Fibroblast of peridontal ligament (primary cell): ENCODE measurements at regions not wholly inside any gene's neighbourhood (a gene's known extent, or its start where the extent isn't known, plus 50 kb on each side); places are given as distances from the start of the nearest gene placed in this dataset.

ENCODE experiments used
- DNase-seq: peaks from one replicate; pipeline ENCODE4 v3.0.0-alpha.2; 2010; ENCODE audit errors: extremely low read depth

DNA sequence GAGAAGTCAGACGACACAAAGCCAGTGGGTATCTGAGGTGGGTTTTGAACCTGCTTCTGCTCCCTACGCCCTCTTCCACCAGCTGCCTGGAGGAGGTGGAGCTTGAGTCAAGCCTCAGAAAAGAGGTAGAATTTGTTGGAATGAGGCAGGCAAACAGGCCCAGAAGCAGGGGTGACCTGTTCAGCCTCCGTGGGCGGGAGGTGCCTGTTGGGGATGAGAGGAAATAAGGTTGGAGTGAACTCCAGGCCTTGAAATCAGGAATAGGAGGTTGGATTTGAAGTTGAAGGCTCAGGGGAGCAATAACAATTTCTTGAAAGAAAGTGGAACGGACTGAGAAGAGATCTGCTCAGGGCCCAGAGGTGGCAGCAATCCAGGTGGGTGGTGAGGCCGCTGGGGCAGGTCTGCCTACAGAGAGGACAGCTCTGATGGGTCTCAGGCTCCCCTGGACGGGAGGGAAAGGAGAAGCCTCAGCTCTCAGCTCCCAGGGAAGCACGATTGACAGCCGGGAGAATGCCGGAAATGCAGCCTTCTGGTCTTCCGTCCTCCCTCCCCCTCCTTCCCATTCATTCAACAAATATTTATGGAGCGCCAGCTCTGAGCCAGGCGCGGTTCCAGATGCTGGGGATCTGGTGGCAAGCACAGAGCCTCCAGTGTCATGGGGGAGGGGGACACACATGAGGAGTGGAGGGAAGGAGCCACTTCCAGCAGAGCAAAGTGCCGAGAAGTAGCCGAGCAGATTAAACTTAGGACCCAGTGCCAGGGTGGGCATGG, 61.9 kb upstream of the CIBAR2 start:
- peak; percentile 64 for DNase-seq

DNA sequence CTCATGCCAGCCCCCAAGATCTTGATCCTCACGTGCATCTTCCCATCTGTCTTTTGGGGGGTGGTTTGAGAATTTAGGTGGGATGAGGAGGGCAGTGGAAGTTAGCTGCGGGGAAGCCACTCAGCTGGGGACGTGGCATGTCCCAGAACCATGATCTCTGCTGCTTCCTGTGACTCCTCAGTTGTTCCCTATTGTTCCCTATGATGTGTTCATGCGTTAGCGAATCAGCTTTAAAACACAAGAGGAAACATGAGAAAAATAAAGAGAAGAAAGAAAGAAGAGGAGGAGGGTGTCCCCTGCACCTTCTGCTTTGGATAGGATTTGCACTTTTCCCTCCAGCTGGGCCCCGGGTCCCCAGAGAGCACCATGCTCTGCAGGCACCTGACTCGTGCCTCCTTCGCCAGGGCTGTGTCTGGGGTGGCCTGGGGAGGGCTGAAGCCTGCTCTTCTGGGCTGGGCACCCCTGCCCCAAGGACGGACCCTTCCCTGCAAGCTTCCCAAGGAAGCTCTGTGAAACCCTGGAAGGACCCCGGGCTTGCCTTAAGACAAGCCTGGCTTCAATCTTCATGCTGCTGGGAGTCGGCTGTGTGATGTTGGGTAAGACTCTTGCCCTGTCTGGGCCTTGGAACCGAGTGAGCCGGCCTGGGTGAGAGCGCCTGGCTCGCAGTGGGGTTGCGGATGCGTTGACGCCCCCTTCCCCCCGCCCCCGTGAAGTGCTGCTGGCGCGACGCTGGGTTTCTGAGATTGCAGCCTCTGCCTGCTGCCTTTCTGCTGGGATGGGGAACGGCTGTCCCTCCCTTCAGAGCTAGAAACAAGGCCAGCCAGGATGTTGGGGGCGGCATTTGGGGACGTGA, 62.8 kb upstream of the CIBAR2 start:
- DNase-seq, result no peak

DNA sequence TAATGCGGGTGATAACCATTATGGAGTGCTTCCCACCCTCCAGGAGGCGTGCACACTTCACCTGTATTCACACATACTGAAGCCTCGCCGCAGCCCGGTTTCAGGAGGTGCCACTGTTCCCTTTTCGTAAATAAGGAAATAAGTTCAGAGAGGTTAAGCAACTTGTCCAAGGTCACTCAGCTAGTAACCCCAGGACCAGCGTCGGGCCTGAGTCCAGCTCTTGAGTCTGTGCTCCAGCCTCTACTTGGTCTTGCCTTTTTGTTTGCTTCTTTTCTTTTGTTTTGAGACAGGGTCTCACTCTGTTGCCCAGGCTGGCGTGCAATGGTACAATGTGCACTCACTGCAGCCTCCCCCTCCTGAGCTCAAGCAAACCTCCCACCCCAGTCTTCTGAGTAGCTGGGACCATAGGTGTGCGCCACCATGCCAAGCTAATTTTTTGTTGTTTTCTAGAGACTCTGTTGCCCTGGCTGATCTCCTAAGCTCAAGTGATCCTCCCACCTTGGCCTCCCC, 63.5 kb upstream of the CIBAR2 start:
- DNase-seq, result no peak

DNA sequence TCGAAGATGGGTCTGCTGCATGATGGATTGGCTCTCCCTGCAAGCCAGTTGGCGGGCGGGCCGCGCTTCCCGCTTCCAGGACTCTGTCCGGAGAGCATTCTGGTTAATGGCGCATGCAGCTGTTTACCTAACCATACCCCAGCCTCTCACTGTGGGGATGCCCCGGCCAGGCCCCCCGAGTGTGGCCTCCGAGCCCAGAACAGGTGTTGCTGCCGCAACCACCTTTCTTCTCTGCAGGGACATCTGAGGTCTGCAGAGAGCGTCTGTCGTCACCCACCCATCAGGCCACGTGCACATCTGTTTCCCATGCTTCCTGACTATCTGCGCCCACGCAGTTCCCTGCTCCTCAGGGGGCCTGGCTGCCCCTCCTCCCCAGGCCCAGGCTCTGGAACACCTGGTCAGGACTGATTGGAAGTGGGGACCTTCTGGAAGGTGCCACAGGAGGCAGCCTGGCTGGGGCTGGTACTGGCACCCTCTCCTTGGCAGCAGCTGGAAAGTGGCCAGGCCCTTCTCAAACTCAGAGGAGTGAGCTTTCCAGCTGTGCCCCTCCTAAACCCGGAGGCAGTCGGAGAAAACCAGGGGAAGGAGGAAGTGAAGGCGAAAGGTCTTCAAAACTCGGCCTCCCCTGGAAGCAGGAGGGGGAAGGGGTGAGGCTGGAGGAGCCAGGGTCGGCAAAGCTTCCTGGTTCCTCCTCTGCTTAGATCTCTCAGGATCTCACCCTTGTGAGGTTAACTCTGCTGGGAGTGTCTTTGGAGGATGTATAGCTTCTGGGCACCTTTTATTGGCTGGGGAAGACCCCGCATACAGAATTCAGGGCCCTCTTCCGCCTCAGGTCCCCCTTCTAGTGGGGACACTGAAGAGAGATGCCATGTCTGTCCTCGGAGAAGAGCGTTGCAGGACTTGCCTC, 64.5 kb upstream of the CIBAR2 start:
- DNase-seq, result no peak

DNA sequence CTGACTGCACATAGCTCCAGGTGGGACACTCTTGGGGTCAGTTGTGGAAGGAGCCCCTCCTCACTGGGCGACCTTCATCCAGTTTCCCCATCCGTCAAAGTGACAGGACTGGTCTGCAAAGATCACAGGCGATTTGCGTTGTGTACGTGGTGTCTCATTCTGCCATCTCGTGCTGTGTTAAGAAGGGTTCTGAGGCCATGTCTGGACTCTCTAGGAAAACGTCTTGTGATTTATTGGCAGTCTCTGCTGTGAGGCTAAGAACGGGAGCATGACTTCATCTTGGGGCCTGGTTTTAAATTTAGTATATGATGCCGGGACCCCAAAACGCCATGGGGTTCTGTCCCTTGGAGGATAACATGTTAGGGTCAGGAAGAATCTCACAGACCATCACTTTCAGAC, 65.2 kb upstream of the CIBAR2 start:
- DNase-seq, result no peak

DNA sequence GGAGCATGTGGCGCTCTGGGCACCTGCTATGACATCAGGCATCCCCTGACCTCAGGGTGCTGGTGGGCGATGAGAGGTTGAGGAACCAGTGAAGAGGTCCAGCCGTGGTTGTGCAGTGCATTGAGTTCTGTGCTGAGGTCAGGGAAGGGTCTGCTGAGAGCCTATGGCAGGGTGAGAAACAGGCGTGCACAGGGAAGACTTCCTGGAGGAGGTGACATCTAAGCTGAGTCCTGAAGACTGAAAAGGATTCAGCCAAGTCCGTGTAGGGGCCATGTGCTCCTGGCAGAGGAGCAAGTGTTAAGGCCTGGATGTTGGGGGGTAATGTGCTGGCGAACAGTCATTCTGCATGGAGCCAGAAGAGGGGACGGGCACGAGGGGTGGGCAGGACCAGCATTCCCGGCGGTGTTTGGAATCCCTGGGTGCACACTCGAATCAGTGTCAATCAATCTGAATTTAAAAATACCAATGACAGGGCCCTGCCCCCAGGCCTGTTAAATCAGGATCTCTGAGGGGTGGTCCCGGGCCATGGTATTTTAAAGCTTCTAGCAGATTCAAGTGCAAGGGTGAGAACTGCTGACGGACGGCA, 65.8 kb upstream of the CIBAR2 start:
- no peak for DNase-seq

DNA sequence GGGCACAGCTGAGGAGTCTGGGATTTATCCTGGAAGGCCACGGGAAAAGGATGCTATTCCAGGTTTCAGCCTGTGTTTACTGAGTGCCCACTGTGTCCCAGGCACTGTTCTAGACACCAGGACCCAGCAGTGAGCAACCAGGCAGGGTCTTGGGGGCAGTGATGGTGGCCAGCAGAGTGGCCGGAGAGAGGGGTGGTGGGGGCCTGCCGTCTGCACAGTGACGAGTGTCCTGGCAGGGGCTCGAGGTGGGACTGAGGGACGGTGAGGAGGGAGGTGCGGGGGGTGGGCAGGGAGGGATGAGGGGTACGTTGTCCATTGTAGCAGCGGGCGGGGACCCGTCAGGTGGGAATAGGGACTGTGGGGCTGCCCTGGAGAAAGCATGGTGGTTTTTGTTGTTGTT, 66.3 kb upstream of the CIBAR2 start:
- DNase-seq, result no peak

DNA sequence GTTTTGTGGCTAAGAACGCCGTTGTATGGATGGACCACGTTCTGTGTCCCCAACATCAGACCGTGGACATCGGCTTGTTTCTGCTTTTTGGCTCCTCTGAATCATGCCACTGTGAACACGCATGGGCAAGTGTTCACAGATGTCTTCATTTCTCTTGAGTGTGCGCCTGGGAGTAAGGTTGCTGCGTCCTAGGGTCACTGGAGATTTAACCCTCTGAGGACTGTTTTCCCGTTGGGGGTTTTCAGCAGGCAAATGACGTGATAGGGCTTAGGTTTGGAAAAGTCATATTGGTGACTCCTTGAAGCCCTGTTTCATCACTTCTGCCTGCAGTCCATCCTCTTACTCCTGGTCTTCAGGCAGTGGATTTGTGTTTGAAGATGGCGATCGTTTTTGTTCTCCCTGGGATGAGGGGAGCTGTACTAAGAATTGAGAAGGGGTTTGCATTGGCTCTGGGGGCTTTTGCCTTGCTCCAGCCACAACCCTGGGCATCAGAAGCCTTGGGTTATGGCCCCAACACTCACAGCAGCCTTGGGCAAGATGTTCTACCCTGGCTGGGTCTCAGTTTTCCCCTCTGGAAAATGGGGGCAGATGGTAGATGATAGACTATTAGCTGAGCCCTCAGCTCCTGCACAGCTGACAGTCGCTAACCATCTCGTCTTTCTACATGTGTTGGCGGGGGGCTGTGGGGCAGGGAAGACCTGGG, 67.2 kb upstream of the CIBAR2 start:
- no peak for DNase-seq

DNA sequence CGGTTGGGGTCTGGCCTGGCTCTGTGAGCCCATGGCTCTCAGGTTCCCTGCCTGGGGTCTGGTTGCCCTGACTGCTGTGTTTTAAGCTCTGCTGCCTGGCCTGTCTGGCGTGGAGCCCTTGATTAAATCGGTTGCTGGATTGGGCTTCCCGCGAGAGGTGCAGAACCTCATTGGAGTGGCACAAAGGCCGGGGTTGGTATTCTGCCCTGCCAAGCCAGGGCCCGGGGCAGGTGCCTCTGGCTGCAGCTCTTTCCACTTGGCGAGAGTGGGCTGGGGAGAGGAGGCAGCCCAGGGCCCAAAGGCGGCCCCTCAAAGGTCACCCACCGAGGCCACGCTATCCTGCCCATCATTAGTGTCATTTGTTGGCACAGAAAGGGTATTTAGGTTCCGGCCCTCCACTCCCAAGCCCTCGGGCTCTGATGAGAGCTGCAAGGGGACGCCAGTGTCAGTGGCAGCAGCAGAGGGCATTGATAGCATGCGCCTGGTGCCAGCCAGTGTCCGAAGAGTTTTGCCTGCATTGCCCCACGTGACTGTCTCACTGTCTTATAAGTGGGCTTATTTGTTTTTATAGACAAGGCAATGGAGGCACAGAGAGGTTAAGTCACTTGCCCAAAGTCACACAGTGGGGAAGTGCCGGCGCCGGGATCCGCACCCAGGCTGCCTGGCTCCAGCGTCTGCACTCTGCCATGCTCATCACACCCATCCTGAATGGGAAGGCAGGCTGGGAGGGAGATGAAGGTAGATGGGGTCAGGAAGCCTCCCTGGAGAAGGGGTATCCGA, 68.0 kb upstream of the CIBAR2 start:
- no peak for DNase-seq

DNA sequence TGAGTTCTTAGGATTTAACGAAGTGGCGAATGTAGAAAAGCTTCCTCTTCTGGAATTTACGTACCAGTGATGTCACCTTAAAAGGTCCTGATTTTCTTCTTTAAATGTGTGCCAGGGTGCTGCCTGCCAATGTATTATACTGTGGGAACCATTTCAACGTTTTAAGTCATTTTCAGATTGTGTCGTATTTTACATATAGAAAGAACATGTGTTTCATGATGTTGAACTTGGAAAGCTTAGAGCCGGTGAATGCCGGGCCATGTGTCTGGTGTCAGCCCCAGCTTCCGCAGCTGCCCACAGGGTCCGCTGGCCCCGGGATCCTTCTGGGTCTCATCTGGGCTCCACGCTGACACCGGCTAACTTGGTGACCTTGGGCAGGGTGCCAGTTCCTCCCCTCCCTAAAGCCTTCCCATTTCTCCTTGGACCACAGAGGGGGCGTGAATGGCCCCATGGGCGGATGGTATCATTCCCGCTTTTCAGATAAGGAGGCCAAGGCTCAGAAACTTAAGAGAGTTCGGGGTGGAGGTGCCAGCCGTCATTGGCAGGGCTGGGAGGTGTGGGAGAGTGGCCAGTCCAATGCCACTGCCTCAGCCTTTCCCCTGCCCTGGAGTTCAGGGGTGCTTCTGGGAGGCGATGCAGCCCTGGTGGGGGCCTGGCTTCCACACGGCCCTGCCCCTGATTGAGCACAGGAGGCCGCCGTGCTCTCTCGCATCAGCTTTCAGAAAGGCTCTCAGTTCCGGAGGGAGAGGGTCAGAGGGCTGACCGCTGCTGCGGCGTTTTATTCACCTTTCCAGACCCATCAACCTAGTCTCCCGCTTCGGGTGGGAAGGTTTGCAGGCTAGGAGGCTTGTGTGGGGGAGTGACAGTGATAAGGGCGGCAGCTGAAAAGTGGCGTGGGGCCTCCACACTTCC, 68.8 kb upstream of the CIBAR2 start:
- no peak for DNase-seq

DNA sequence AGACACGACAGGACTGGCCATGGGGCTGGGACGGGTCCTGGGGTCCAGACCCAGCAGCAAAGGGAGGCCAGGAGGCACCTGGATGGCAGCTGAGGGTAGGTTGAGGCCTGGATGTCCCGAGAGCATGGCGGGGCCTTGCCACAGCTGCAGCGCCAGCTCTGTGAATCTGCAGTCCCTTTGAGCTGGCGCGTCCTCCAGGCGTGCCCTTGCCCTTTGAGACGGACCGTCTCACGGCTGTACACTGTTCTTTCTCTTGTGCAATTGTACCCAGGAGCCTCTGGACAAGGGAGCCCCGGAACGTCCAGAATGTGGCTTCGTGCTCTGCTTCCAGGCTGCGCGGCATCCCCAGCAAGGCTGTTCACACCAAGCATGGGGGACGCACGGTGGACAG, 69.5 kb upstream of the CIBAR2 start:
- no peak for DNase-seq

DNA sequence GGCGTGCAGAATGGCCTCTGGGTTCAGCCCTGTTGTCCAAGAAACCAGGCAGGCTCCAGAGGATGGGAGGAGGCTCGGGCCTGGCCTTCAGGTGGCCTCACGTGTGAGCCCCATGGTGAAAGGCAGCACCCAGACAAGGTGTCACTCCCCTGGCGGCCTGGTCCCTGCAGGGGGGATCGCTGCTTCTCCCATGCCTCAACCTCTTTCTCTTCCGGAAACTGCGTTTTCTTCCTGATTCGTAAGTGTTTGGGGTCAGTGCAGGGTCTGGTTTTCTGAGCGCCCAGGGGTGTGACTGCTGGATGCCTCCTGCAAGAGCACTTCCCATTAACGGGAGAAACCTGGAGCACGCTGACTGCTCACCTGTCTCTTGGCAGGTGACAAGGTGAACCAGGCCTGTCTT, 70.0 kb upstream of the CIBAR2 start:
- no peak for DNase-seq

DNA sequence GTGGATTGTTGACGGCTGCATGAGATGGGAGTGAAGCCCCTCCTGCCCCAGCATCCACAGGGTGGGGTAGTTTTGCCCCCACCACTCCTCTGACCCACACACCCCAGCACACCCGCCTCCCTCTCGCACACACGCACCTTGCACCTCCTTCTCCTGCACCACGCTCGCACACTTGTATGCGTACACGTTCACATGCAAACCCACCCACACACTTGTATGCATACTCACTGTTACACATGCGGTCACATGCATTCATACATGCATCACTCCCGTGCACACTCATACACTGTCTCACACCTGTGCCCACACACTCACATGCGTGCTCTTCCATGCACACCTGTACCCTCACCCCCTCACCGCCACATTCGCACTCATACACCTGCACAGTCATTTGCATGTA, 70.5 kb upstream of the CIBAR2 start:
- DNase-seq, result no peak

DNA sequence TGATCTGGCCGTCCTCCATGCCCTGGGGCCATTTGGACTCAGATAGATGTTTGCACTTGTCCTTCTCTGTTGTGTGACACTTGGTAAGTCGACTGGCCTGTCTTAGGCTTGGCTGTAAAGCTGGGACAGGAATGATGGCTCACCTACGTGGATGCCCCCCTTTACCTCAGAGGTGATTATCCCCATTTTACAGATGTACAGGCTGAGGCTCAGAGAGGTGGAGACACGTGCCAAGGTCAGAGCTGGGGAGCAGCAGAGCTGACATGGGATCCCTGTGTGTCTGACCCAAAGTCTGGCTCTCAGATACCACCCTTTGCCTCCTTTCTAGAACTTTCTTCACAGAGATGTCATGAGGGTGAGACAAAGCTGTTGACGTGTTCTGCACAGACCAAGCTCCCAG, 71.3 kb upstream of the CIBAR2 start:
- DNase-seq, result no peak

DNA sequence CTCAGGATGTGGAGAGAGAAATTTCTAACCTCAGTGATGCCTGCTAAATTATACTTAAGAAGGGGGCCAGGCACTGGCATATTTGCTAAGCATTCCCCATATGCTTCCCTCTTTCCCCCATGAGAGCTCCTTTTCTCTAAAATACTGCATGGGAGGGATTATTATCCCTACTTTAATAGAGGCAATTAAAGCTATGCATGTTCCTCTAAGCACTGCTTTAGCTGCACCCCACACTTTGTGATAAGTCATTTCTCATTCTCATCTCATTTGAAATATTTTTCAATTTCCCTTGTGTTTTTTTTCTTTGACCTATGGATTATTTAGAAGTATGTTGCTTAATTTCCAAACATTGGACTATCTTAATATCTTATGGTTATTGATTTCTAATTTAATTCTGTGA, 72.1 kb upstream of the CIBAR2 start:
- DNase-seq, result no peak

DNA sequence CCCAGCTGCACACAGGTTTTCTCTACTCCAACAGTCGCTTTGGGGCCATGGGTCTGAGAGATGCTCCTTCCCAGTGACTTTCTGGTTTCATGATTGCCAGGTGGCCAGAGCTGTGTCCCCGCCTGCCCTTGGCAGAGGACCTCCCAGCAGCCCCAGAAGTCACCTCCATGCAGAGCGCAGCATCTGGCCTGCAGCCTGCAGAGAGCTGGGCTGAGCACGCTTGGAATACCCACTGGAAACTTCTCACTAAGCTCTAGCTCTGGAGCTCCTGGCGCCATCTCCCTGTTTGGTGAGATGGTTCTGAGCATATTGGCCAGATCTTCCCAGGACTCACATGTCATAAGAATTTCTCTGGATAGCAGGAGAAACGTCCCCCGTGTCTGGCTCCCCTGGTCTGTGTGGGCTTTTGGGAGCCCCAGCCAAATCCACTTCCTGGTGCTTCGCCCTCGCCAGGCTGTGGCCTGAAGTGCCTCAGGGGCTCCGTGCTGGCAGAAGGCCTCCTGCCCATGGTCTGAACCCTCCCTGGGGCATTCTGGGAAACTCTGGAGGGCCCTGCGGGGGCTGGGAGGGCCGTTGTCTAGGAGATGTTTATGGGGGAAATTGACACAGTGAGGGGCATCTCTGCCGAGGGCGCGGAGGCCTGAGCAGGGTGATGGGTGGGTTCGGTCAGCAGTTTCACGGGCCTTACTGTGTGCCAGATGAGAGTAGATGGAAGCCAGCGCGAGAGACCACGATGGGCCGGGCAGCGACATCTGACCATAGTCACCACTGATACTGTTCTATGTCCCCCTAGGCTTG, 73.2 kb upstream of the CIBAR2 start:
- no peak for DNase-seq

DNA sequence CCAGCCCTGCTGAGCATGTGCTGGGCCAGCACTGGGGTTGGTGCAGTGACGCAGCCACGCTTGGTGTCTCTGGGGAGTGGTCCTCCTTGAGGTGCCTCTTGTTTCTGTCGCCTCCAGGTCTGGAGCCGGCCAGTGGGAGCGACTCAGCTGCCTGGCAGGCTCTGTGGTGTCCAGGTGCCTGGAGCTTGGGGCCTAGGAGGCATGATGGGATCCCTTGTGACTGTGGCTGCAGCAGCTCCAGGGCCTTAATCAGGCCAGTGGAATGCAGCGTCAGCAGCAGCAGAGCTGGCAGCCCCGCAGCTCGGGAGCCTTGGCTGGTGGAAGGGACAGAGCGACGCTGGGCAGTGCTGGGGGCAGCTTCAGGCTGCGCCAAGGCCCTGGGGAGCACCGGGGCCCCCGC, 74.7 kb upstream of the CIBAR2 start:
- no peak for DNase-seq

DNA sequence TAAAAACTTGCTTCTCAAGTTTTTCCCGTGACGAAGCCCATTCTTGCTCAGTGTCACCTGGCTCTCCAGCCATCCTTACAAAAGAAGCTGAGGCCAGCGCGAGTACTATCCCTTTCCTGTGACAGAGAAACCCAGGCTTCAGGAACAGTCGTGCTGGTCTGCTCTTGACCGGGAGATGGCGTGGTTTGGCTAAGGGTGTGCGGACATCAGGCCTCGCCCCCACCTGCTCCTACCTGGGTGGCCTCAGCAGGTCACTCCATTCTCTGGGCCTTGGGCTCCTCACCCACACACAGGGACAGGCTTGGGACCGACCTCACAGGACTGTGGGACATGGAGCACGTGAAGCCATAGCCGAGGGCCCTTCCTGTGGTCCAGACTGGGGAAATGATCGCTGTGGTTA, 75.2 kb upstream of the CIBAR2 start:
- no peak for DNase-seq
